HCT116 (cell line): ENCODE measurements at regions not wholly inside any gene's neighbourhood (a gene's known extent, or its start where the extent isn't known, plus 50 kb on each side); places are given as distances from the start of the nearest gene placed in this dataset.

Experiments used
- ATAC-seq: fragments of 200-7000 bp; cut with Tn5 transposase; 2 replicates; pipeline ENCODE4 v1.9.1; 2020; ENCODE audit warnings: mild to moderate bottlenecking, moderate library complexity
- BruUV-seq: library from RNA; stranded (reverse); fragments of 400-500 nt; replicated peaks from 2 replicates; lab custom pipeline; 2021; lab: Mats Ljungman, UMichigan
- CTCF ChIA-PET: fragments of 300-600 bp; sonication (Branson Sonifier 250); formaldehyde crosslinking; loops from one replicate; lab custom pipeline; 2021; ENCODE audit warnings: antibody characterized with exemption; lab: Charles Lee
- POLR2A ChIA-PET: fragments of 300-600, 350-600 bp; sonication (Branson Sonifier 250); formaldehyde crosslinking; loops from one replicate; lab custom pipeline; 2021; ENCODE audit warnings: antibody characterized with exemption; lab: Charles Lee
- RAD21 ChIA-PET, 2 experiments: fragments of 300-600 bp; sonication (Branson Sonifier 250); formaldehyde crosslinking; loops; one replicate each; lab custom pipeline; 2023; ENCODE audit warnings: low total read pairs in 2 of 2; ENCODE audit not compliant: uncharacterized antibody in 2 of 2, unreplicated experiment in 2 of 2, low non-redundant PET in 1 of 2; lab: Charles Lee
- DNase-seq: peaks from one replicate; pipeline ENCODE4 v3.0.0-alpha.2; 2010; ENCODE audit warnings: low read depth, low spot score
- H2AFZ ChIP-seq: fragments of 200-600 bp; shearing (Covaris generic), sonication (generic); 2 replicates; pipeline ENCODE4 v1.6.1; 2017; ENCODE audit warnings: low read depth, mixed run types, mixed read lengths, antibody characterized with exemption, low read length; ENCODE audit not compliant: poor library complexity, severe bottlenecking
- H3K27ac ChIP-seq: 2 replicates; pipeline ENCODE4 v1.5.1; 2012; ENCODE audit warnings: low read depth, low read length
- H3K27me3 ChIP-seq: fragments of 200-600 bp; sonication (generic); 2 replicates; pipeline ENCODE4 v1.6.1; 2016; ENCODE audit warnings: mixed run types, low read length, mixed read lengths; ENCODE audit not compliant: insufficient read depth
- H3K36me3 ChIP-seq, 2 experiments: fragments of 200-500 bp in 1 of 2; fragments of 200-600 bp in 1 of 2; sonication (Bioruptor generic) in 1 of 2; sonication (generic) in 1 of 2; 2 replicates each; pipeline versions ENCODE4 v1.5.1 to v1.6.1; 2014 to 2016; ENCODE audit warnings: low read length in 2 of 2, inconsistent platforms in 1 of 2, mixed read lengths in 1 of 2, mixed run types in 1 of 2; ENCODE audit not compliant: insufficient read depth in 2 of 2, control insufficient read depth in 1 of 2
- H3K4me1 ChIP-seq, 2 experiments: fragments of 200-600 bp in 1 of 2; sonication (generic) in 1 of 2; 2 replicates each; pipeline versions ENCODE4 v1.5.1 to v1.6.1; 2012 to 2017; ENCODE audit warnings: low read length in 2 of 2, inconsistent platforms in 1 of 2, mild to moderate bottlenecking in 1 of 2, mixed read lengths in 1 of 2, mixed run types in 1 of 2, moderate library complexity in 1 of 2; ENCODE audit not compliant: insufficient read depth in 2 of 2, control insufficient read depth in 1 of 2
- H3K4me2 ChIP-seq: fragments of 200-600 bp; sonication (generic); 2 replicates; pipeline ENCODE4 v1.6.1; 2017; ENCODE audit warnings: mixed run types, low read length, mixed read lengths
- H3K4me3 ChIP-seq, 2 experiments: fragments of 200-600 bp in 1 of 2; sonication (generic) in 1 of 2; replicated peaks in 1 of 2; 2 replicates each; pipeline ENCODE4 v1.5.1; 2011 to 2016; ENCODE audit warnings: low read length in 2 of 2, control low read depth in 1 of 2, low read depth in 1 of 2, mild to moderate bottlenecking in 1 of 2, mixed read lengths in 1 of 2, mixed run types in 1 of 2
- H3K79me2 ChIP-seq: fragments of 200-600 bp; sonication (generic); 2 replicates; pipeline ENCODE4 v1.6.1; 2017; ENCODE audit warnings: mild to moderate bottlenecking, mixed run types, low read length, moderate library complexity, mixed read lengths; ENCODE audit not compliant: insufficient read depth
- H3K9ac ChIP-seq: fragments of 200-600 bp; sonication (generic); 2 replicates; pipeline ENCODE4 v1.6.1; 2016; ENCODE audit warnings: low read length, mixed read lengths
- H3K9me2 ChIP-seq: fragments of 200-600 bp; sonication (generic), shearing (Covaris generic); 2 replicates; pipeline ENCODE4 v1.6.1; 2017; ENCODE audit warnings: mixed run types, mild to moderate bottlenecking, moderate library complexity; ENCODE audit not compliant: insufficient read depth
- H3K9me3 ChIP-seq, 2 experiments: fragments of 200-500 bp in 1 of 2; fragments of 200-600 bp in 1 of 2; sonication (Bioruptor generic) in 1 of 2; sonication (generic) in 1 of 2; 2 replicates each; pipeline ENCODE4 v1.6.1; 2014 to 2017; ENCODE audit warnings: low read length in 2 of 2, mixed read lengths in 2 of 2, inconsistent platforms in 1 of 2, low read depth in 1 of 2, mild to moderate bottlenecking in 1 of 2, mixed run types in 1 of 2, moderate library complexity in 1 of 2; ENCODE audit not compliant: control insufficient read depth in 1 of 2, insufficient read depth in 1 of 2
- H4K20me1 ChIP-seq: fragments of 200-600 bp; sonication (generic), shearing (Covaris generic); 2 replicates; pipeline ENCODE4 v1.6.1; 2017; ENCODE audit warnings: mixed run types, mild to moderate bottlenecking, moderate library complexity; ENCODE audit not compliant: insufficient read depth
- CBX3 ChIP-seq: IDR thresholded peaks from 2 replicates; pipeline ENCODE4 v1.6.1; 2012; ENCODE audit warnings: low read depth
- EGR1 ChIP-seq: IDR thresholded peaks from 2 replicates; pipeline ENCODE4 v1.6.1; 2012; ENCODE audit warnings: low read depth
- FOSL1 ChIP-seq: IDR thresholded peaks from 2 replicates; pipeline ENCODE4 v1.6.1; 2012; ENCODE audit warnings: low read depth
- SIN3A ChIP-seq: IDR thresholded peaks from 2 replicates; pipeline ENCODE4 v1.6.1; 2012; ENCODE audit warnings: low read depth
- SRF ChIP-seq: IDR thresholded peaks from 2 replicates; pipeline ENCODE4 v1.6.1; 2012; ENCODE audit warnings: low read depth
- ZNF274 ChIP-seq: fragments of 200-500 bp; sonication (Bioruptor generic); IDR thresholded peaks from 2 replicates; pipeline ENCODE4 v1.6.1; 2014; ENCODE audit warnings: mild to moderate bottlenecking, low read depth, low read length, inconsistent platforms
- intact Hi-C: fragments of 100-400 bp; cut with micrococcal nuclease; formaldehyde crosslinking; loops from 2 replicates; pipeline ENCODE4 v1.10.0; 2022
- TF ChIP-seq, protein P1 (sequence below): IDR thresholded peaks from 2 replicates; pipeline ENCODE4 v1.6.1; 2012; ENCODE audit warnings: low read depth
- TF ChIP-seq, protein P2 (sequence below): IDR thresholded peaks from 2 replicates; pipeline ENCODE4 v1.6.1; 2012

DNA sequence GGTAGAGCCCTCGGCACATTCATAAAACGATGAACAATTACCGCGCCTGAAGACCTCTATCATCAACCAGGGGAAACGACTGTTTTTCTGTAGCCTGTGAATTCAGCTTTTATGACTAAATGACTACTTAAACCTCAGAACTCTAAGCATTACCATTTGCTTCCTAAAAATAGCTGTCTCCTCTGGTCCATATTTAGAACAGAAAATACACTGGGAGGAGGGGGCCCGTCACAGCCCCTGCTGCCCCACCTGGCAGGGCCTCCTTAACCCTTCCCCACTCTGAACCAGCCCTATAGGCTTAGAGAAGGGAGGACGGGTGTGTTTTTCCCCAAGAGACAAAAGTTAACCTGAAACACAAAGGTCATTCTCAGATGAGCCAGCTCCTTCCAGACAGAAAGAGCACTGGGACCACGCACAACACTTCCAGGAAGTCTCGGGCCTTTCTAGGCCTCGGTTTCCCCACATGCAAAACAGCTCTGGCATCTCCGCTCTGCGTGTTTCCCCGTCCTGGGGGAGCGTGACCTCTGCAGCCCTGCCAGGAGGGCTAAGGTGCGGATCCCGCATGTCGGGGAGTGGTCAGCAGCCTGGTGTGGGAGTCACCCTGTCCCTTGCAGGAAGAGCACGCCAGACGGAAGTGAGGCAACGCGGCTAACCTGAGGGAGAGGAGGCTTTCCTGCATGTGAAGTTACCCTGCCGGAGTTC, 193.9 kb downstream of the DLL1 start:
- H3K4me1 ChIP-seq: no peaks in the 10 kb centered on the region
- no peak for ATAC-seq

More for the DNA sequence above, 193.9 kb downstream of the DLL1 start:
- TF ChIP-seq FOSL1 (no peak), SRF (no peak), EGR1 (no peak), ZNF274 (no peak), SIN3A (no peak), CBX3 (no peak)
- TF ChIP-seq, protein P1, sequence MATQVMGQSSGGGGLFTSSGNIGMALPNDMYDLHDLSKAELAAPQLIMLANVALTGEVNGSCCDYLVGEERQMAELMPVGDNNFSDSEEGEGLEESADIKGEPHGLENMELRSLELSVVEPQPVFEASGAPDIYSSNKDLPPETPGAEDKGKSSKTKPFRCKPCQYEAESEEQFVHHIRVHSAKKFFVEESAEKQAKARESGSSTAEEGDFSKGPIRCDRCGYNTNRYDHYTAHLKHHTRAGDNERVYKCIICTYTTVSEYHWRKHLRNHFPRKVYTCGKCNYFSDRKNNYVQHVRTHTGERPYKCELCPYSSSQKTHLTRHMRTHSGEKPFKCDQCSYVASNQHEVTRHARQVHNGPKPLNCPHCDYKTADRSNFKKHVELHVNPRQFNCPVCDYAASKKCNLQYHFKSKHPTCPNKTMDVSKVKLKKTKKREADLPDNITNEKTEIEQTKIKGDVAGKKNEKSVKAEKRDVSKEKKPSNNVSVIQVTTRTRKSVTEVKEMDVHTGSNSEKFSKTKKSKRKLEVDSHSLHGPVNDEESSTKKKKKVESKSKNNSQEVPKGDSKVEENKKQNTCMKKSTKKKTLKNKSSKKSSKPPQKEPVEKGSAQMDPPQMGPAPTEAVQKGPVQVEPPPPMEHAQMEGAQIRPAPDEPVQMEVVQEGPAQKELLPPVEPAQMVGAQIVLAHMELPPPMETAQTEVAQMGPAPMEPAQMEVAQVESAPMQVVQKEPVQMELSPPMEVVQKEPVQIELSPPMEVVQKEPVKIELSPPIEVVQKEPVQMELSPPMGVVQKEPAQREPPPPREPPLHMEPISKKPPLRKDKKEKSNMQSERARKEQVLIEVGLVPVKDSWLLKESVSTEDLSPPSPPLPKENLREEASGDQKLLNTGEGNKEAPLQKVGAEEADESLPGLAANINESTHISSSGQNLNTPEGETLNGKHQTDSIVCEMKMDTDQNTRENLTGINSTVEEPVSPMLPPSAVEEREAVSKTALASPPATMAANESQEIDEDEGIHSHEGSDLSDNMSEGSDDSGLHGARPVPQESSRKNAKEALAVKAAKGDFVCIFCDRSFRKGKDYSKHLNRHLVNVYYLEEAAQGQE: no peak
- TF ChIP-seq, protein P2, sequence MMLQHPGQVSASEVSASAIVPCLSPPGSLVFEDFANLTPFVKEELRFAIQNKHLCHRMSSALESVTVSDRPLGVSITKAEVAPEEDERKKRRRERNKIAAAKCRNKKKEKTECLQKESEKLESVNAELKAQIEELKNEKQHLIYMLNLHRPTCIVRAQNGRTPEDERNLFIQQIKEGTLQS: no peak
- H4K20me1 ChIP-seq: no peaks in the 10 kb centered on the region
- ChIA-PET CTCF (no interaction called here), POLR2A (no interaction called here), RAD21 (no interaction called here)
- H3K9me3 ChIP-seq: no peaks in the 10 kb centered on the region
- no peak overlapping the region for H3K4me2 ChIP-seq
- H3K9me2 ChIP-seq: no peaks in the 10 kb centered on the region
- no peak overlapping the region for H3K27ac ChIP-seq
- no peaks in the 10 kb centered on the region for H3K36me3 ChIP-seq
- intact Hi-C loops: no loop called here
- H2AFZ ChIP-seq: no peak overlapping the region
- H3K4me3 ChIP-seq: no peak overlapping the region
- no peak overlapping the region for H3K9ac ChIP-seq
- H3K79me2 ChIP-seq: no peaks in the 10 kb centered on the region
- BruUV-seq: no TSS peak
- no peak for DNase-seq
- no peaks in the 10 kb centered on the region for H3K27me3 ChIP-seq
